ENCODE measurements at regions not wholly inside any gene's neighbourhood (a gene's known extent, or its start where the extent isn't known, plus 50 kb on each side); places are given as distances from the start of the nearest gene placed in this dataset.

GRCh38 chr2:47639467-47639866 lies 68.7 kb upstream of the KCNK12 start:
- TF ChIP-seq CTCF (IDR thresholded peaks at IDR 0.05): no peak
- TF ChIP-seq POLR2A (IDR thresholded peaks at IDR 0.05): no peak
- no peak for TF ChIP-seq POLR2AphosphoS5 (IDR thresholded peaks at IDR 0.05)
- TF ChIP-seq EP300 (IDR thresholded peaks at IDR 0.05): no peak
